ENCODE measurements at regions not wholly inside any gene's neighbourhood (a gene's known extent, or its start where the extent isn't known, plus 50 kb on each side); places are given as distances from the start of the nearest gene placed in this dataset.

DNA sequence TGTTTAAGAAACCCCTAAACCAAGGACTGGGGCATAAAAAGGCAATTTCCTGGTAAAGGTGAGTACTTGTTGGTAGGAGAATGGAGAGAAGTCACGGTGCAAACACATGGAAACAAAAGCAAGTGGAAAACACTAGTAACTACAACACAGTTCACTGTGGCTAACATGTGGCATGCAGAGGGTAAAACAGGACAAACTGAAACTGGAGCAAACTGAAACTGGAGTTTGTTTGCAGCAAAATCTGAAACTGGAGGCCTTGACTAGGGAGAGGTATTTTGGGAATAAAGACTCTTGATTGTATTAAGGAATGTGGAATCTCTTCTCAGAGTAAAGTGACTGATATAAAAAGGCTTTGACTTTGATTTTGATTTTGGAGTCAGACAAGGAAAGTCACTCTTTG is 376.3 kb upstream of the PRMT6 start:
- TF ChIP-seq, protein P1, sequence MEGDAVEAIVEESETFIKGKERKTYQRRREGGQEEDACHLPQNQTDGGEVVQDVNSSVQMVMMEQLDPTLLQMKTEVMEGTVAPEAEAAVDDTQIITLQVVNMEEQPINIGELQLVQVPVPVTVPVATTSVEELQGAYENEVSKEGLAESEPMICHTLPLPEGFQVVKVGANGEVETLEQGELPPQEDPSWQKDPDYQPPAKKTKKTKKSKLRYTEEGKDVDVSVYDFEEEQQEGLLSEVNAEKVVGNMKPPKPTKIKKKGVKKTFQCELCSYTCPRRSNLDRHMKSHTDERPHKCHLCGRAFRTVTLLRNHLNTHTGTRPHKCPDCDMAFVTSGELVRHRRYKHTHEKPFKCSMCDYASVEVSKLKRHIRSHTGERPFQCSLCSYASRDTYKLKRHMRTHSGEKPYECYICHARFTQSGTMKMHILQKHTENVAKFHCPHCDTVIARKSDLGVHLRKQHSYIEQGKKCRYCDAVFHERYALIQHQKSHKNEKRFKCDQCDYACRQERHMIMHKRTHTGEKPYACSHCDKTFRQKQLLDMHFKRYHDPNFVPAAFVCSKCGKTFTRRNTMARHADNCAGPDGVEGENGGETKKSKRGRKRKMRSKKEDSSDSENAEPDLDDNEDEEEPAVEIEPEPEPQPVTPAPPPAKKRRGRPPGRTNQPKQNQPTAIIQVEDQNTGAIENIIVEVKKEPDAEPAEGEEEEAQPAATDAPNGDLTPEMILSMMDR (IDR thresholded peaks at IDR 0.05; ENCODE audit: low read depth, low read length, missing input control), result no peak
- no peak for TF ChIP-seq REST (IDR thresholded peaks at IDR 0.05)
- TF ChIP-seq, protein P2, sequence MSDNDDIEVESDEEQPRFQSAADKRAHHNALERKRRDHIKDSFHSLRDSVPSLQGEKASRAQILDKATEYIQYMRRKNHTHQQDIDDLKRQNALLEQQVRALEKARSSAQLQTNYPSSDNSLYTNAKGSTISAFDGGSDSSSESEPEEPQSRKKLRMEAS (IDR thresholded peaks at IDR 0.05), result no peak
- TF ChIP-seq TAF1 (conservative IDR thresholded peaks at IDR 0.05), result no peak
- no peak for TF ChIP-seq GABPA (IDR thresholded peaks at IDR 0.05 in 1 of 2, conservative IDR thresholded peaks at IDR 0.05 in 1 of 2)
- no peak for TF ChIP-seq YY1 (IDR thresholded peaks at IDR 0.05)
- TF ChIP-seq RAD21 (IDR thresholded peaks at IDR 0.05), result no peak
- no peak for TF ChIP-seq FOXA1 (IDR thresholded peaks at IDR 0.05)
- no peak for TF ChIP-seq JUND (IDR thresholded peaks at IDR 0.05)
- no peak for TF ChIP-seq ATF3 (IDR thresholded peaks at IDR 0.05)
- TF ChIP-seq RXRA (IDR thresholded peaks at IDR 0.05), result no peak
- TF ChIP-seq EGR1 (IDR thresholded peaks at IDR 0.05; ENCODE audit: low read depth in 2 of 2), result no peak

All from liver (tissue), 3 donors.